OCI-LY1 (cell line): ENCODE measurements at regions not wholly inside any gene's neighbourhood (a gene's known extent, or its start where the extent isn't known, plus 50 kb on each side); places are given as distances from the start of the nearest gene placed in this dataset.

ENCODE experiments used
- H2AFZ ChIP-seq: fragments of 200-600 bp; sonication (generic), shearing (Covaris generic); 2 replicates; pipeline ENCODE4 v1.6.0; 2014; ENCODE audit warnings: antibody characterized with exemption, mild to moderate bottlenecking, low read length
- H3F3A ChIP-seq: fragments of 200-600 bp; sonication (generic), shearing (Covaris generic); 2 replicates; pipeline ENCODE4 v1.6.0; 2014; ENCODE audit warnings: mild to moderate bottlenecking, antibody characterized with exemption, low read length, moderate library complexity; ENCODE audit not compliant: insufficient read depth
- H3K27ac ChIP-seq: fragments of 200-600 bp; sonication (generic); 2 replicates; pipeline ENCODE4 v1.5.1; 2014; ENCODE audit warnings: low read length, mixed run types, mild to moderate bottlenecking, low read depth; ENCODE audit not compliant: poor library complexity, severe bottlenecking
- H3K27me3 ChIP-seq: fragments of 200-600 bp; sonication (generic); 2 replicates; pipeline ENCODE4 v1.6.0; 2014; ENCODE audit warnings: antibody characterized with exemption, mild to moderate bottlenecking, low read length, moderate library complexity; ENCODE audit not compliant: insufficient read depth
- H3K36me3 ChIP-seq: fragments of 200-600 bp; sonication (generic); 2 replicates; pipeline ENCODE4 v1.6.1; 2014; ENCODE audit warnings: mild to moderate bottlenecking, antibody characterized with exemption, low read length, moderate library complexity, mixed read lengths; ENCODE audit not compliant: insufficient read depth
- H3K4me1 ChIP-seq: fragments of 200-600 bp; sonication (generic); 2 replicates; pipeline ENCODE4 v1.5.1; 2014; ENCODE audit warnings: mild to moderate bottlenecking, low read length, moderate library complexity; ENCODE audit not compliant: insufficient read depth, severe bottlenecking
- H3K4me2 ChIP-seq: fragments of 200-600 bp; sonication (generic), shearing (Covaris generic); 2 replicates; pipeline ENCODE4 v1.6.1; 2014; ENCODE audit warnings: low read length
- H3K4me3 ChIP-seq: fragments of 200-600 bp; sonication (generic); 2 replicates; pipeline ENCODE4 v1.5.1; 2014; ENCODE audit warnings: low read length, low read depth, mild to moderate bottlenecking, mixed read lengths; ENCODE audit not compliant: poor library complexity, severe bottlenecking
- H3K79me2 ChIP-seq: fragments of 200-600 bp; shearing (Covaris generic); 2 replicates; pipeline ENCODE4 v1.6.1; 2016; ENCODE audit warnings: mixed run types, low read length, mixed read lengths; ENCODE audit not compliant: insufficient read depth
- H3K9ac ChIP-seq: fragments of 200-600 bp; sonication (generic), shearing (Covaris generic); 2 replicates; pipeline ENCODE4 v1.6.1; 2014; ENCODE audit warnings: mild to moderate bottlenecking, low read length, mixed read lengths
- H3K9me2 ChIP-seq: fragments of 200-600 bp; sonication (generic), shearing (Covaris generic); 2 replicates; pipeline ENCODE4 v1.6.1; 2014; ENCODE audit warnings: low read depth, mild to moderate bottlenecking, low read length, mixed read lengths
- H3K9me3 ChIP-seq: fragments of 200-600 bp; shearing (Covaris generic); 2 replicates; pipeline ENCODE4 v1.6.1; 2014; ENCODE audit warnings: low read length, mixed read lengths
- H4K20me1 ChIP-seq: fragments of 200-600 bp; sonication (generic), shearing (Covaris generic); 2 replicates; pipeline ENCODE4 v1.6.0; 2016; ENCODE audit warnings: mild to moderate bottlenecking, low read length; ENCODE audit not compliant: insufficient read depth
- CTCF ChIP-seq: fragments of 200-600 bp; sonication (generic), shearing (Covaris generic); IDR thresholded peaks from 2 replicates; pipeline ENCODE4 v1.5.1; 2017; ENCODE audit warnings: mild to moderate bottlenecking, antibody characterized with exemption, low read length, moderate library complexity, mixed read lengths
- EZH2 ChIP-seq: fragments of 200-600 bp; sonication (generic), shearing (Covaris generic); IDR thresholded peaks from 2 replicates; pipeline ENCODE4 v1.8.0; 2017; ENCODE audit warnings: borderline replicate concordance, mixed run types, mild to moderate bottlenecking, antibody characterized with exemption, low read length, moderate library complexity, mixed read lengths

GRCh38 chr7:42709284-42709683 lies 202.6 kb downstream of the C7orf25 start:
- Histone ChIP-seq H3K4me2 (no peak overlapping the region), H3K27ac (no peak overlapping the region), H3K4me1 (no peaks in the 10 kb centered on the region), H3K79me2 (no peaks in the 10 kb centered on the region), H3K9me2 (no peaks in the 10 kb centered on the region), H4K20me1 (no peaks in the 10 kb centered on the region), H2AFZ (no peak overlapping the region), H3F3A (no peaks in the 10 kb centered on the region), H3K9me3 (no peaks in the 10 kb centered on the region), H3K4me3 (no peak overlapping the region), H3K9ac (no peak overlapping the region), H3K36me3 (no peaks in the 10 kb centered on the region), H3K27me3 (no peaks in the 10 kb centered on the region)
- TF ChIP-seq EZH2: no peak
- TF ChIP-seq CTCF: no peak

- Histone ChIP-seq H4K20me1 (no peaks in the 10 kb centered on the region), H3K27me3 (no peaks in the 10 kb centered on the region), H3K9me3 (no peaks in the 10 kb centered on the region), H3K9ac (no peak overlapping the region), H3K79me2 (no peaks in the 10 kb centered on the region), H3K9me2 (no peaks in the 10 kb centered on the region), H3K4me2 (no peak overlapping the region), H3K4me1 (no peaks in the 10 kb centered on the region), H3K4me3 (no peak overlapping the region), H2AFZ (no peak overlapping the region), H3F3A (no peaks in the 10 kb centered on the region), H3K27ac (no peak overlapping the region), H3K36me3 (no peaks in the 10 kb centered on the region)
- TF ChIP-seq EZH2 (no peak), CTCF (no peak)
These were observed 207.2 kb downstream of the C7orf25 start for GRCh38 chr7:42704710-42705109.

GRCh38 chr7:42702647-42703046 lies 209.2 kb downstream of the C7orf25 start:
- Histone ChIP-seq H3K27me3 (no peaks in the 10 kb centered on the region), H3F3A (no peaks in the 10 kb centered on the region), H3K79me2 (no peaks in the 10 kb centered on the region), H3K9me2 (no peaks in the 10 kb centered on the region), H3K9me3 (no peaks in the 10 kb centered on the region), H4K20me1 (no peaks in the 10 kb centered on the region), H3K4me3 (no peak overlapping the region), H3K36me3 (no peaks in the 10 kb centered on the region), H3K4me1 (no peaks in the 10 kb centered on the region), H3K27ac (no peak overlapping the region), H2AFZ (no peak overlapping the region), H3K4me2 (no peak overlapping the region), H3K9ac (no peak overlapping the region)
- TF ChIP-seq CTCF: no peak
- no peak for TF ChIP-seq EZH2
